HEK293 (cell line): ENCODE measurements at regions not wholly inside any gene's neighbourhood (a gene's known extent, or its start where the extent isn't known, plus 50 kb on each side); places are given as distances from the start of the nearest gene placed in this dataset.

ENCODE experiments used
- CTCF ChIA-PET: fragments of 350-600 bp; formaldehyde crosslinking; extraction: SDS; loops from one replicate; lab custom pipeline; 2021; ENCODE audit warnings: antibody characterized with exemption; lab: Yijun Ruan, JAX
- POLR2A ChIA-PET: fragments of 300-600 bp; formaldehyde crosslinking; extraction: SDS; loops from one replicate; lab custom pipeline; 2020; ENCODE audit warnings: antibody characterized with exemption, inconsistent platforms; lab: Yijun Ruan, JAX
- H3K27ac ChIP-seq: fragments of 200-500 bp; sonication (Bioruptor generic); 2 replicates; pipeline ENCODE4 v1.5.1; 2014; ENCODE audit warnings: low read depth, low read length, control low read depth, inconsistent platforms; ENCODE audit errors: extremely low read depth
- H3K36me3 ChIP-seq, 2 experiments: fragments of 200-500 bp in 1 of 2; sonication (Bioruptor generic) in 1 of 2; 1 replicate in 1 of 2; 2 replicates in 1 of 2; pipeline ENCODE4 v1.5.1; 2014 to 2017; ENCODE audit warnings: inconsistent platforms in 2 of 2, low read length in 2 of 2; ENCODE audit not compliant: control insufficient read depth in 2 of 2, insufficient read depth in 1 of 2
- H3K4me1 ChIP-seq: fragments of 200-500 bp; sonication (Bioruptor generic); 2 replicates; pipeline ENCODE4 v1.5.1; 2014; ENCODE audit warnings: mild to moderate bottlenecking, low read length, inconsistent platforms; ENCODE audit not compliant: control insufficient read depth, insufficient read depth
- H3K4me3 ChIP-seq: 2 replicates; pipeline ENCODE4 v1.5.1; 2011; ENCODE audit warnings: low read depth, mild to moderate bottlenecking, control low read depth, low read length, moderate library complexity
- H3K9me3 ChIP-seq: fragments of 200-500 bp; sonication (Bioruptor generic); 2 replicates; pipeline ENCODE4 v1.5.1; 2014; ENCODE audit warnings: low read depth, low read length, inconsistent platforms; ENCODE audit not compliant: control insufficient read depth, insufficient read depth
- MEIS1 ChIP-seq: sonication (generic); formaldehyde crosslinking; IDR thresholded peaks from 2 replicates; pipeline ENCODE4 v1.8.1; 2022; ENCODE audit warnings: missing genetic modification reagents, mild to moderate bottlenecking, borderline replicate concordance
- PRDM1 ChIP-seq: fragments of 450-650 bp; formaldehyde crosslinking; IDR thresholded peaks from 2 replicates; pipeline ENCODE4; 2016; ENCODE audit warnings: missing biosample characterization, missing genetic modification characterization
- RBAK ChIP-seq: fragments of 450-650 bp; formaldehyde crosslinking; IDR thresholded peaks from 2 replicates; pipeline ENCODE4 v1.5.1; 2016; ENCODE audit warnings: missing biosample characterization, missing genetic modification characterization
- SCRT1 ChIP-seq: fragments of 450-650 bp; formaldehyde crosslinking; IDR thresholded peaks from 2 replicates; pipeline ENCODE4 v1.5.1; 2016; ENCODE audit warnings: missing biosample characterization, missing genetic modification characterization, borderline replicate concordance
- SP2 ChIP-seq: fragments of 450-650 bp; formaldehyde crosslinking; IDR thresholded peaks from 2 replicates; pipeline ENCODE4 v1.5.1; 2016; ENCODE audit warnings: missing biosample characterization, missing genetic modification characterization
- ZBTB49 ChIP-seq: fragments of 450-650 bp; formaldehyde crosslinking; IDR thresholded peaks from 2 replicates; pipeline ENCODE4 v1.5.1; 2016; ENCODE audit warnings: missing biosample characterization, missing genetic modification characterization, low read depth
- ZFP3 ChIP-seq: fragments of 450-650 bp; formaldehyde crosslinking; IDR thresholded peaks from 2 replicates; pipeline ENCODE4 v1.5.1; 2016; ENCODE audit warnings: low read depth, missing biosample characterization, missing genetic modification characterization
- ZNF138 ChIP-seq: fragments of 450-650 bp; formaldehyde crosslinking; IDR thresholded peaks from 2 replicates; pipeline ENCODE4 v1.5.1; 2016; ENCODE audit warnings: missing biosample characterization, missing genetic modification characterization, borderline replicate concordance
- ZNF169 ChIP-seq: fragments of 450-650 bp; formaldehyde crosslinking; IDR thresholded peaks from 2 replicates; pipeline ENCODE4 v1.5.1; 2016; ENCODE audit warnings: missing biosample characterization, missing genetic modification characterization
- ZNF174 ChIP-seq: fragments of 450-650 bp; formaldehyde crosslinking; IDR thresholded peaks from 2 replicates; pipeline ENCODE4 v1.5.0; 2017; ENCODE audit warnings: missing biosample characterization, mild to moderate bottlenecking, missing genetic modification characterization
- ZNF530 ChIP-seq: fragments of 450-650 bp; formaldehyde crosslinking; IDR thresholded peaks from 2 replicates; pipeline ENCODE4 v1.5.1; 2016; ENCODE audit warnings: low read depth, missing biosample characterization, missing genetic modification characterization
- ZNF585B ChIP-seq: fragments of 450-650 bp; formaldehyde crosslinking; IDR thresholded peaks from 2 replicates; pipeline ENCODE4 v1.5.1; 2016; ENCODE audit warnings: missing biosample characterization, missing genetic modification characterization
- ZNF624 ChIP-seq: fragments of 450-650 bp; formaldehyde crosslinking; IDR thresholded peaks from 2 replicates; pipeline ENCODE4 v1.5.1; 2017; ENCODE audit warnings: missing biosample characterization, missing genetic modification characterization
- ZNF776 ChIP-seq: fragments of 450-650 bp; formaldehyde crosslinking; IDR thresholded peaks from 2 replicates; pipeline ENCODE4 v1.5.0; 2017; ENCODE audit warnings: missing biosample characterization, missing genetic modification characterization, borderline replicate concordance
- TF ChIP-seq, protein P1 (sequence below): fragments of 450-650 bp; formaldehyde crosslinking; IDR thresholded peaks from 2 replicates; pipeline ENCODE4 v1.5.1; 2017; ENCODE audit warnings: missing biosample characterization, mild to moderate bottlenecking, missing genetic modification characterization, moderate library complexity
- TF ChIP-seq, protein P2 (sequence below): fragments of 450-650 bp; formaldehyde crosslinking; optimal IDR thresholded peaks from 2 replicates; pipeline ENCODE3; 2016; ENCODE audit warnings: missing biosample characterization, mild to moderate bottlenecking, missing genetic modification characterization
- TF ChIP-seq, protein P3 (sequence below): fragments of 450-650 bp; formaldehyde crosslinking; conservative IDR thresholded peaks from 2 replicates; pipeline ENCODE4 v1.5.1; 2016; ENCODE audit warnings: low read depth, missing biosample characterization, missing genetic modification characterization

GRCh38 chr12:14075797-14076393 lies 94.5 kb upstream of the GRIN2B start (continued):
- no peak for TF ChIP-seq ZNF169 (tag by site-specific recombination)
- TF ChIP-seq ZNF585B, result no peak

GRCh38 chr12:14076538-14076937 lies 95.1 kb upstream of the GRIN2B start:
- H3K4me1 ChIP-seq, result no peaks in the 10 kb centered on the region
- H3K27ac ChIP-seq, result no peak overlapping the region
- H3K36me3 ChIP-seq, result no peaks in the 10 kb centered on the region
- TF ChIP-seq, protein P1, sequence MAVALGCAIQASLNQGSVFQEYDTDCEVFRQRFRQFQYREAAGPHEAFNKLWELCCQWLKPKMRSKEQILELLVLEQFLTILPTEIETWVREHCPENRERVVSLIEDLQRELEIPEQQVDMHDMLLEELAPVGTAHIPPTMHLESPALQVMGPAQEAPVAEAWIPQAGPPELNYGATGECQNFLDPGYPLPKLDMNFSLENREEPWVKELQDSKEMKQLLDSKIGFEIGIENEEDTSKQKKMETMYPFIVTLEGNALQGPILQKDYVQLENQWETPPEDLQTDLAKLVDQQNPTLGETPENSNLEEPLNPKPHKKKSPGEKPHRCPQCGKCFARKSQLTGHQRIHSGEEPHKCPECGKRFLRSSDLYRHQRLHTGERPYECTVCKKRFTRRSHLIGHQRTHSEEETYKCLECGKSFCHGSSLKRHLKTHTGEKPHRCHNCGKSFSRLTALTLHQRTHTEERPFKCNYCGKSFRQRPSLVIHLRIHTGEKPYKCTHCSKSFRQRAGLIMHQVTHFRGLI, result no peak
- TF ChIP-seq SP2 (tag by site-specific recombination) (no peak), ZBTB49 (tag by site-specific recombination) (no peak), PRDM1 (tag by site-specific recombination) (no peak), ZNF530 (tag by site-specific recombination) (no peak), SCRT1 (tag by site-specific recombination) (no peak), ZFP3 (tag by site-specific recombination) (no peak), ZNF174 (no peak), ZNF624 (tag by site-specific recombination) (no peak), RBAK (tag by site-specific recombination) (no peak), ZNF776 (tag by site-specific recombination) (no peak), MEIS1 (CRISPR knock-in tag) (no peak), ZNF138 (tag by site-specific recombination) (no peak)
- TF ChIP-seq, protein P2, sequence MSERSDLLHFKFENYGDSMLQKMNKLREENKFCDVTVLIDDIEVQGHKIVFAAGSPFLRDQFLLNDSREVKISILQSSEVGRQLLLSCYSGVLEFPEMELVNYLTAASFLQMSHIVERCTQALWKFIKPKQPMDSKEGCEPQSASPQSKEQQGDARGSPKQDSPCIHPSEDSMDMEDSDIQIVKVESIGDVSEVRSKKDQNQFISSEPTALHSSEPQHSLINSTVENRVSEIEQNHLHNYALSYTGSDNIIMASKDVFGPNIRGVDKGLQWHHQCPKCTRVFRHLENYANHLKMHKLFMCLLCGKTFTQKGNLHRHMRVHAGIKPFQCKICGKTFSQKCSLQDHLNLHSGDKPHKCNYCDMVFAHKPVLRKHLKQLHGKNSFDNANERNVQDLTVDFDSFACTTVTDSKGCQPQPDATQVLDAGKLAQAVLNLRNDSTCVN (tag by site-specific recombination), result no peak
- TF ChIP-seq, protein P3, sequence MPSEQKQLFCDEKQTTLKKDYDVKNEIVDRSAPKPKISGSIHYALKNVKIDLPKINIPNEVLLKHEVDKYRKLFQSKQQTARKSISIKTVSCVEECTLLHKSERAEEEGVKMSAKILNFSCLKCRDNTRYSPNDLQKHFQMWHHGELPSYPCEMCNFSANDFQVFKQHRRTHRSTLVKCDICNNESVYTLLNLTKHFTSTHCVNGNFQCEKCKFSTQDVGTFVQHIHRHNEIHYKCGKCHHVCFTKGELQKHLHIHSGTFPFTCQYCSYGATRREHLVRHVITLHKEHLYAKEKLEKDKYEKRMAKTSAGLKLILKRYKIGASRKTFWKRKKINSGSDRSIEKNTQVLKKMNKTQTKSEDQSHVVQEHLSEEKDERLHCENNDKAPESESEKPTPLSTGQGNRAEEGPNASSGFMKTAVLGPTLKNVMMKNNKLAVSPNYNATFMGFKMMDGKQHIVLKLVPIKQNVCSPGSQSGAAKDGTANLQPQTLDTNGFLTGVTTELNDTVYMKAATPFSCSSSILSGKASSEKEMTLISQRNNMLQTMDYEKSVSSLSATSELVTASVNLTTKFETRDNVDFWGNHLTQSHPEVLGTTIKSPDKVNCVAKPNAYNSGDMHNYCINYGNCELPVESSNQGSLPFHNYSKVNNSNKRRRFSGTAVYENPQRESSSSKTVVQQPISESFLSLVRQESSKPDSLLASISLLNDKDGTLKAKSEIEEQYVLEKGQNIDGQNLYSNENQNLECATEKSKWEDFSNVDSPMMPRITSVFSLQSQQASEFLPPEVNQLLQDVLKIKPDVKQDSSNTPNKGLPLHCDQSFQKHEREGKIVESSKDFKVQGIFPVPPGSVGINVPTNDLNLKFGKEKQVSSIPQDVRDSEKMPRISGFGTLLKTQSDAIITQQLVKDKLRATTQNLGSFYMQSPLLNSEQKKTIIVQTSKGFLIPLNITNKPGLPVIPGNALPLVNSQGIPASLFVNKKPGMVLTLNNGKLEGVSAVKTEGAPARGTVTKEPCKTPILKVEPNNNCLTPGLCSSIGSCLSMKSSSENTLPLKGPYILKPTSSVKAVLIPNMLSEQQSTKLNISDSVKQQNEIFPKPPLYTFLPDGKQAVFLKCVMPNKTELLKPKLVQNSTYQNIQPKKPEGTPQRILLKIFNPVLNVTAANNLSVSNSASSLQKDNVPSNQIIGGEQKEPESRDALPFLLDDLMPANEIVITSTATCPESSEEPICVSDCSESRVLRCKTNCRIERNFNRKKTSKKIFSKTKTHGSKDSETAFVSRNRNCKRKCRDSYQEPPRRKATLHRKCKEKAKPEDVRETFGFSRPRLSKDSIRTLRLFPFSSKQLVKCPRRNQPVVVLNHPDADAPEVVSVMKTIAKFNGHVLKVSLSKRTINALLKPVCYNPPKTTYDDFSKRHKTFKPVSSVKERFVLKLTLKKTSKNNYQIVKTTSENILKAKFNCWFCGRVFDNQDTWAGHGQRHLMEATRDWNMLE (tag by site-specific recombination), result no peak
- ChIA-PET CTCF (interaction anchor here (0.5 kb wide), 1 partner anchor 60 kb away, joined by 3 read pairs; no protein-coding TSS in a partner anchor), POLR2A (no interaction called here)
- H3K4me3 ChIP-seq, result no peak overlapping the region
- no peaks in the 10 kb centered on the region for H3K9me3 ChIP-seq
